Activated CD4-positive, alpha-beta T cell treated with anti-CD3 and anti-CD28 coated beads, Interleukin-2, amount 50 U/mL, for 4 hours (primary cell): ENCODE measurements at regions not wholly inside any gene's neighbourhood (a gene's known extent, or its start where the extent isn't known, plus 50 kb on each side); places are given as distances from the start of the nearest gene placed in this dataset.
"Not testable (repeated sequence)": the region's sequence is repeated elsewhere in the genome, so short reads cannot be mapped to it uniquely, and the experiment has no call there.

Source experiments
- DNase-seq, 2 experiments: peaks; one replicate each; pipeline ENCODE4 v3.0.0-alpha.2; 2020

- DNase-seq = no peak
Observed at GRCh38 chr4:24195991-24196736, 306.3 kb upstream of the PPARGC1A start.

DNA sequence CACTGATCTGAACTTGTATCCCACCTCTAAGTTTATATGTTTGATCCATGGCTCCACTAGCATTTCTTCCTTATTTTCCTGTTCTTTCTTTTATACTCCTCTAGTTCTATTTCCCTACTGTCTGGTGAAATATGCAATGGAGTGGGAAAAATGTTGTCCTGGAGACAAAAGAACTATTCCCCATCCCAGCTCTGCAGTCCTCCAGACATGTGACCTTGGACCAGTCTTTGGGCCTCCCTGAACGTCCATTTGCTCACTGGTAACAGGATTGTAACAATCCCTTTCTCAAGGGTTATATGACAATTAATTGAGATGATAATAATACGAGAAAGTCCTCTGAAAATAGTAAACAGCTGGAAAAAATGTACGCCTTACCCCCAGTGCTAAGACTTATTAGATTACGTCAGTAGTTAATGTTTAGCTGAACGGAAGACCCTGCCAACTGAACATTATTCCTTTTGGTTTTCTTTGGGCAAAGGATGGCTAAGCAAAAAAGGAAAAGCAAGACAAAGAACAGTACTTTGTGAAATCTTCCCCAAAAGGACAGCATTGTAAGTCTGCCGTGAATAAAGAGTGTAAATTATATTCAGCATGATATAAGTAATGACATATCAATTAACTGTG is 302.3 kb upstream of the PPARGC1A start:
- DNase-seq = no peak

GRCh38 chr4:24190761-24191695 is 301.2 kb upstream of the PPARGC1A start:
- DNase-seq = no peak

DNA sequence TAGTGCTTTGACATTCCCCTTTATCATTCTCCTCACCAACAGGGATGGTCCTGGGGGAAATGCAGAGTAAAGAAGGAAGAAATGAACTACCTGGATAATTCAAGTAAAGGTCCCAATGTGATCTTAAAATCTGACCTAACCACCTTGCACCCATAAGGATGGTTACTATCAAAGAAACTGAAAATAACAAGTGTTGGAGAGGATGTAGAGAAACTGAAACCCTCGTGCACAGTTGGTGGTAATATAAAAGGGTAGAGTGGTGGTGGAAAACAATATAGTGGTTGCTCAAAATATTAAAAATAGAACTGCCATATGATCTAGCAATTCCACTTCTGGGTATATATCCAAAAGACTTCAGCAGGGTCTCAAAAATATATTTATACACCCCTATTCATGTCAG is 298.6 kb upstream of the PPARGC1A start:
- DNase-seq = no peak

DNA sequence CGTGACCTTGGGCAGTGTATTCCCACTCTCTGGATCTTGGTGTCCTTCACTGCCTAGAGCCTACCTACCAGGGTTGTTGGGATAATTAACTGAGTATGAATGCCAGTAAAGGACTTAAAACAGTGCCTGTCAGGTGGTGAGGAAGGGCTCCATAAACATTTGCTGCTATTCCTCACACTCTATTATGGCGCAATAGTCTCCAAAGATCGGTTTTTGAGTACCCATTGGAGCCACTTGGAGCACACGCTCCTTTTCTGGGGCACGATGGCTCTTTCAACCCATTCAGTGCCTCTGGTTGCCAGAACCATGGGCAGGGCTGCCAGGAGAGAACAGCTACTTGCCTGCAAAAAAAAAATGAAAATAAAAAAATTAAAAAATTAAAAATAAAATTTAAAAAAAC is 296.6 kb upstream of the PPARGC1A start:
- DNase-seq = no peak

DNA sequence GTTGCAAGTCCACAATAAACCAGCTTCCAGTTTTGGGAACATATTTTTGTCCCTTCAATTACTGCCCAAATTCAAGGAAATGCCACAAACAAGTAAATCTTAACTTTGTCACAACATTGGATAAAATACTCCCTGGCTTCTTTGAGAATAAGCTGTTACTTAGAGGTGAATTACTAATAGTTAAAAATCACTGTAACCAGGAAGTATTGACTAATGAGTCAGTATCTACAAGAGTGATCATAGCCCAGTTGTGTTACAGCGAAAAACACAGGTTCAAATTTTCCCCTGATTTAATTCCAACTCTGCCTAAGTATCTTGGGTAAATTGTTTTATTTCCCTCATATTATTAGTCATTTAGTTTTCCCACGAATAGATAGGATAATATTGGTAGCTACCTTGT is 291.2 kb upstream of the PPARGC1A start:
- DNase-seq = no peak

DNA sequence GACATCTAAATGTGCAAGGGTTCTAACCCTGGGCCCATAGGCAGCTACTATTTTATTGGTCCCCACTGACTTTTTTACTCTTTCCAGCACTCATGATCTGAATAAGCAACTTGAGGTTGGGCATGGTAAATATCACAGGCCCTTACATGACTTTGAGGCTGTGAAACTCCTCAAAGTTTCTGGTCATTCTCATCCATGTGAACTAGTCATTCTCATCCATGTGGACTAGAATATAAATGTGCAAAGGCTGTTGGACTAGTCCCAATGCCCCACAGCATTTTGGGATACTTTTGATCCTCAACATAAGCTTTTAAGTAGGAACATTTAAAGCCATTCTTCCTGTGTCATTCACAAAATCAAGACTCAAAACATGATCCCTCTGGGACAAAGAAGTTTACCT is 290.7 kb upstream of the PPARGC1A start:
- DNase-seq = no peak

- DNase-seq = no peak
Observed at GRCh38 chr4:24179201-24179840, 289.5 kb upstream of the PPARGC1A start.

DNA sequence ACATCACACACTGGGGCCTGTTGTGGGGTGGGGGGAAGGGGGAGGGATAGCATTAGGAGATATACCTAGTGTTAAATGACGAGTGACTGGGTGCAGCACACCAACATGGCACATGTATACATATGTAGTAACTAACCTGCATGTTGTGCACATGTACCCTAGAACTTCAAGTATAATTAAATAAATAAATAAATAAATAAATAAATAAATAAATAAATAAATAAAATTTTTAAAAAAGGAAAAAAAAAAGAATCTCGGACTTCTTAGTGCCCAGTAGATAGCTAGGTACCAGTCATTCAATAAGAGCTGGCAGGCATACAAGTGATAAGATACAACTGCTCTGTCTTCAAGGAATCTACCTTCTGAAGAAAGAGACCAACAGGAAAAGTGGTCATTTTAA is 287.6 kb upstream of the PPARGC1A start:
- not testable (repeated sequence) for DNase-seq

DNA sequence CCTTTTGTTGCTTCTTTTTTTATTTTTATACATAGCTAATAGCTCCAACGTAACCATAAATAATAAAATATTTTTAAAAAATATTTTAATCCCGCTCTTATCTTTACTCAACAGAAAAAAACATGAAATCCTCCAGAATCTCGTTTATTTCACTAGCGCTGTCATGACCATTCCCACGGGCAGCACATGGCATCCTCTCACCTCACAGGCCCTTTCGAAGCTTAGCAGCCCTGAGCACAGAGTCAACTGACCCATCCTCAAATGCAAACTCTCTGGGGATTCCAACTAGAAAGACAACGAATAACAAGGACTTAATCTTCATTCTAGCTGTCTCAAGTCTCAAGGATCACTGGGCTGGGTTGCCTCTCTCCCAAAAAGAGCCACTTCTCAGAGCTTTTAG is 285.9 kb upstream of the PPARGC1A start:
- no peak for DNase-seq

- no peak for DNase-seq
Observed at GRCh38 chr4:24174602-24175001, 284.8 kb upstream of the PPARGC1A start.

DNA sequence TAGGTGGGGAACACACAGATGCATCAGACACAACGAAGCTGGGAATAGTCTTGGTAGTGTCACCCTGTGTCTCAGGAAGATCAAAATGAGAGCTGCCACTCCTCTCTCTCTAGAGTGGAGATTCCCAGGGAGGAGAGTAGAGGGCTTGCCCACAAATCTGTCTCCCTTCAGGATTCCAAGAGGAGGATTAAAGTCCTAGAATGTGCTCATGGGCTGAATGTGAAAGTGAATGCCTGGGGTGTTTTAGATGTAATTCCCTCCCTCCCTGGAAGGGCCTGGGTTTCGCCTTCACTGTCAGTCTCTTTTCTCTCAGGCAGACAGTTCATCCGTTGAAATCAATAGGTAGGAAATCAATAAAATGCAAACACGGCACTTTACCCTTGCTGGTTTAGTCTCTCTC is 282.6 kb upstream of the PPARGC1A start:
- no peak for DNase-seq

DNA sequence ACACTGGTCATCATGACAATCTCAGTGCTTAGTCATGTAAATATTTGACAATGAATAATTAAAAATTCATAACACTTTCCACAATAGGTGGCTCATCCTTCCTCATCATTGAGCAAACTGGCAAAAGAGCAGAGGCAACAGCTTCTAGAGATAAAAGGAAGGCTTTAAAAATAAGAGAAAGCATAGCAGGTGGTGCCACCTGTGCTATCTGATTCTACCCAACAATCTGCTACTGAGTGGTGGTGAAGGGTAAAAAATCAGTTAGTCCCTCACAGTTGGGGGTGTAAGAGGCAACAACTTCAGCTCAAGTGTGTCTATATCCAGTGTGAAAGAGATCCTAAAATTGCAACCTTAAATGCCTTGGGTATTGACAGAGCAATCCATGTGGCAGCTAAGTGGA is 280.1 kb upstream of the PPARGC1A start:
- no peak for DNase-seq

GRCh38 chr4:24168658-24169057 is 278.8 kb upstream of the PPARGC1A start:
- DNase-seq = no peak

DNA sequence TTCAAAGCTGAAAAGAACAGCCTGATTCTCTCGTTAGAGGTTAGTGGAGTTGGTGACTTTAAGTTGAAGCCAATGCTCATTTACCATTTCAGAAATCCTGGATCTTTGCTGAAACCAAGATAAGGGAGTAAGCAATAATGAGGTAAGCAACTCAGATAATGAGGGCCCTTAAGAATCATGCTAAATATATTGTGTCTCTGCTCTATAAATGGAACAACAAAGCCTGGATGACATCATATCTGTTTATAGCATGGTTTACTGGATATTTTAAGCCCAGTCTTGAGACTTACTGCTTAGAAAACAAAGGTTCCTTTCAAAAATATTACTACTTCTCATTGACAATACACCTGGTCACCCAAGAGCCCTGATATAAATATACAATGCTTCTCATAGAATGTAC is 276.7 kb upstream of the PPARGC1A start:
- no peak for DNase-seq

DNA sequence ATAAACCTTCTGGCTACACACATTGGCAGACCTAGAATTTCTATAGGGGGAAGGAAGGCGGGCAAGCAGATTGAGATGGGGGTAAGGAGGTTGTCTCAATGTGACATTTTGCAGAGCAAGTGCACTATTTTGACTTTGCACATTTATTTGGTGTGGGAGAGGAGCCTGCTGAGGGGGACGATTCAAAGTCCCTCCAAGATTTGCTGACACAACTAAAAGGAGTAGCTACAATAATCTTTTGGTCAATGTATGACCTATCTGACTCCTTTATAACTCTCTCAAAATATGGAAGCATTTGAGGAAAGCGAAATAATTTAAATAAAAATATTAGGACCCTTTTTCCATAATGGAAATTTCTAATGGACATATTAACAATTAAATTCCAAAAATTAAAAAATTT is 274.9 kb upstream of the PPARGC1A start:
- DNase-seq = no peak

DNA sequence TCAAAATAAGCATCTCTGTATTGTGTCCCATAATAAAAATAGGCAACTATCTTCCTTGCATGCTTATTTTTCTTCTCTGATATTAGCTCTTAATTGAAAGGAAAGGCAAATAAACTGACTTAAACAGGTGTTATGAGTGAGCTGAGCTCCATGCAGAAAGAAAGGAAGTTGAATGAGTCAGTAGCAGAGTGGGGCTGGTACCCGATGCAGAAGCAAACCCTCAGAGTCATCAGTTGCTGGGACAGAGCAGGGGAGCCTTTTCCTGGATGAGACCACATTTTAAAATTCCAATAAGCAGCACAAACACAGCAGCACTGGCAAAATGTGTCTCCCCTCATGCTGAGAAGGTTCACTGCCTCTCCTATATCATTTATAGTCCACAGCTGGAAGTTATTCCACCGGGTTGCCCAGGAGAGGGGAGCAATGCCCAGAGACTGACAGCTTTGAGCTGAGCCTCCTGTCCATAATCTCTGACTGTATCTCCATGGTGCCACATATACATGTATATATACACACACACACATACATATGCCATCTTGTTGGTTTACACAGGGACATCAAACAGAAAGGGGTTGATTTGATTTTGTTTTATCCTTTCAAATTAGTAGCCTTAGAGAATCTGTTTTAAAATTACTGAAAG is 274.3 kb upstream of the PPARGC1A start:
- no peak for DNase-seq

GRCh38 chr4:24163314-24163713 is 273.5 kb upstream of the PPARGC1A start:
- no peak for DNase-seq

GRCh38 chr4:24160358-24160757 is 270.5 kb upstream of the PPARGC1A start:
- no peak for DNase-seq

GRCh38 chr4:24158031-24158430 is 268.2 kb upstream of the PPARGC1A start:
- DNase-seq = no peak

GRCh38 chr4:24150034-24150433 is 260.2 kb upstream of the PPARGC1A start:
- no peak for DNase-seq

- DNase-seq = no peak
Observed at GRCh38 chr4:24146127-24146526, 256.3 kb upstream of the PPARGC1A start.

GRCh38 chr4:24145591-24145990 is 255.7 kb upstream of the PPARGC1A start:
- no peak for DNase-seq
